ENCODE measurements at regions not wholly inside any gene's neighbourhood (a gene's known extent, or its start where the extent isn't known, plus 50 kb on each side); places are given as distances from the start of the nearest gene placed in this dataset.
"Not testable (repeated sequence)": the region's sequence is repeated elsewhere in the genome, so short reads cannot be mapped to it uniquely, and the experiment has no call there.

DNA sequence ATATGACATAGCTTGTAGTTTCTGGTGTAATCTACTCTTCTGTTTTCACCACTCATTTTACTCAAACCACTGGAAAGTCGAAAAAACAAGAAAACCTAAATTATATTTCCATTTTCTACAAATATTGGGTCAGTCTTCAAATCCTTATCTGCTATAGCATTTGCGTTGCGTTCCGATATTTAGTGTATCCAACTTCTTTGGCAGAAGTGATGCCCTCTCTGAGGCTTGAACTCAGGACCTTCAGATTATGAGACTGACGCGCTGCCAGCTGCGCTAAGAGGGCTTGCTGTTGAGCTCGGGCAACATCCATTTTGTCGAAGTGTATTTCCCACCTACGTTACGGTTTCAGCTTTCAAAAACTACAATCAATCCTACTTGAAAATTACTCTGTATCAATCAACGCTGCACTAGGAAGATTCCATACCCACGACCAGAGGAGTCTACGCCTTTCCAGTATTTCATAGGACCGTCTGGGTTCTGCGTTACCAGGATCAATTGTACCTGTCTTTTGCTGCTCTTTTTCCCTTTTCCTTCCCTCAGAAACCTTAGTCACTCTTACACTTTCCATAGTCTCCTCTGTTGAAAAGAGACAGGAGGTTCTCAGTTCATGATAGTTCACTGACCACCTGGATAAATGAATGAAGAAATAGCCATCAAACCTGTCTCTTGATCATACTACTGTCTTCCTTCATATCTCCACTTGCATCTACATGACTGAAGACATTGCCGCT lies 140.5 kb upstream of the ZNF322 start:
- not testable (repeated sequence) for DNase-seq (ENCODE audit: low spot score)

DNA sequence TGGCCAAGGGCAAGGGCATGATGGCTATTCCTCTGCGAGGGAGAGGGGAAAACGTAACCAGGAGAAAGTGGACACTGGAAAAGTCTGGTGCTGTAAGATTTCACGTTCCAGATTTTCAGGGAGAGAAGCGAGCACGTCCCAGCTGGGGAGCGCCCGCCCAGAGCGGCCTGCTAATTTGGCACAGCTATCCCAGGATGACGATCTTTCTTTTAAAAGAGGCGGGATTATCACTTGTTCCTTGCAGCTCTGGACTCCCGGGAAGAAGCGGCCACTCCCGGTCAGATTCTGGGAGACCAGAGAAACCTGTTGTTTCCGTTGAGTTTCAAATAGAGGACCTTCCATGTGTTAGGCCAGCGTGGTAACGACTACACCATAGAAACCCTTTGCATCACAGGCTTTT lies 144.2 kb upstream of the ZNF322 start:
- DNase-seq (ENCODE audit: low spot score) = not testable (repeated sequence)

GRCh38 chr6:26811486-26812116 lies 152.1 kb upstream of the ZNF322 start:
- not testable (repeated sequence) for DNase-seq (ENCODE audit: low spot score)

GRCh38 chr6:26818640-26819225 lies 159.2 kb upstream of the ZNF322 start:
- not testable (repeated sequence) for DNase-seq (ENCODE audit: low spot score)

DNA sequence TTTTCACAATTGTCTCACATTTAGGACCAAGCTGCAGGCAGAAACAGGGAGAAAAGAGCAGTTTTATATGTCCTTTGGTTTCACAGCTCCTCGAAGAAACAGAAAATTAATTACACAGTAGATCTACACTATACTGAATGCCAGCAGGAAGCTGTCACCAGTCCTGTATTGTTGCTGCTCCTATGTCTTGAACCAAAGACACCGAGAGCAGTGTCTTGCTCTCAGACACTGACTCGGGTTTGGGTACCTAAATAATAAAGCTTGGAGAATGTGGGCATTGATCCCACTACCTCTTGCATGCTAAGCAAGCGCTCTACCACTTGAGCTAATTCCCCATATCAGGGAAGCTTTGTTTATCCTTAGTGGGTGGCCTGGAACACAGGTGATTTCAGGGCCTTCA lies 168.4 kb upstream of the ZNF322 start:
- not testable (repeated sequence) for DNase-seq (ENCODE audit: low spot score)

- not testable (repeated sequence) for DNase-seq (ENCODE audit: low spot score)
Measured at GRCh38 chr6:26829480-26829879, 169.9 kb upstream of the ZNF322 start.

DNA sequence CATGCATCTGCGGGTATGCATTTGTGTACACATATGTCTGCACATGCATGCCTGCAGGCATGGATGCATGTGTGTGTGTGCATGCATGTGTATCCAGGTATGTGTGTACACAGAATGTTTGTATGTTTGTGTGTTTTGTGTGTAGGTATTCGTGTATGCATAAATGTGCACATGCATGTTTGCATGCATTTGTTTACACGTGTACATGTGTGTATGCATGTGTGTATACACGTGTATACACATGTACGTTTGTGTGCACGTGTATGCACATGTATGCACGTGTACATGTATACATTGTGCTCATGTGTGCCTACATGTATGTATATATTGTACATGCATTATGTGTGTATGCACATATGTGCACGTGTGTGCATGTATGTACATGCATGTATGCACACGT lies 171.4 kb upstream of the ZNF322 start:
- not testable (repeated sequence) for DNase-seq (ENCODE audit: low spot score)

DNA sequence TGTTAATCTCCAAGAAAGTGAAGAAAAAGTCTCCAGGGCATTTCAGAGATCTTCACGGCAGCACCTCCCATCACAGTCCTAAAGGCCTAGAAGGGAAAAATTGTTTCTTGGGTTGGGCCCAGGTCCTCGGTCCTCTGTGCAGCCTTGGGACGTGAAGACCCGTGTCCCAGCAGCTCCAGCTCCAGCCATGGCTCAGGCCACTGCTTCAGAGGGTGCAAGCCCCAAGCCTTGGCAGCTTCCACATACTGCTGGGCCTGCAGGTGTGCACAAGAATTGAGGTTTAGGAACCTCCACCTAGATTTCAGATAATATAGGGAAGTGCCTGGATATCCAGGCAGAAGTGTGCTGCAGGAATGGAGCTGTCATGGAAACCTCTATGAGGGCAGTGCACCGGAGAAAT lies 176.2 kb upstream of the ZNF322 start:
- DNase-seq (ENCODE audit: low spot score) = not testable (repeated sequence)

GRCh38 chr6:26836657-26837056 lies 177.1 kb upstream of the ZNF322 start:
- DNase-seq (ENCODE audit: low spot score) = not testable (repeated sequence)

DNA sequence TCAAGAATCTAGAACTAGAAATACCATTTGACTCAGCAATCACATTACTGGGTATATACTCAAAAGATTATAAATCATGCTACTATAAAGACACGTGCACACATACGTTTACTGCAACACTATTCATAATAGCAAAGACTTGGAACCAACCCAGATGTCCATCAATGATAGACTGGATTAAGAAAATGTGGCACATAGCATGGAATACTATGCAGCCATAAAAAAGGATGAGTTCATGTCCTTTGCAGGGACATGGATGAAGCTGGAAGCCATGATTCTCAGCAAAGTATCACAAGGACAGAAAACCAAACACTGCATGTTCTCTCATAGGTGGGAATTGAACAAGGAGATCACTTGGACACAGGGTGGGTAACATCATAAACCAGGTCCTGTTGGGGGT lies 185.3 kb upstream of the ZNF322 start:
- DNase-seq (ENCODE audit: low spot score) = not testable (repeated sequence)

DNA sequence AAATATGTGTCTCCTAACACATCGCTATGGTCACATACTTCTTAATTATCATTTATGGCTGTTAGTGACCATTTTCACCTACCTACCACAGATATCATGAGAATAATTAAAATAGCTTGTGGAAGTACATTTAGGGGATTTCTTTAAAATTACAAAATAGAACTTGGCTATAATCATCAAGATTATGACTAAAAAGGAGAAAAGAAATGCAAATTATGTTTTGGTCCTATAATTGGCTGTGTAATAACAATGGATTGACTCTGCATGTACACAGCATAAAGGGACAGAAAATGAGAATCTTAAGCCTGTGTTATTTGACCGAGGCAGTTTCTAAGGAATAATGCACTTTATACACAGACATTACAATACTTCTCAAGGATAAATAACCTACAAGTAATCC lies 197.7 kb upstream of the ZNF322 start:
- DNase-seq (ENCODE audit: low spot score) = not testable (repeated sequence)

DNA sequence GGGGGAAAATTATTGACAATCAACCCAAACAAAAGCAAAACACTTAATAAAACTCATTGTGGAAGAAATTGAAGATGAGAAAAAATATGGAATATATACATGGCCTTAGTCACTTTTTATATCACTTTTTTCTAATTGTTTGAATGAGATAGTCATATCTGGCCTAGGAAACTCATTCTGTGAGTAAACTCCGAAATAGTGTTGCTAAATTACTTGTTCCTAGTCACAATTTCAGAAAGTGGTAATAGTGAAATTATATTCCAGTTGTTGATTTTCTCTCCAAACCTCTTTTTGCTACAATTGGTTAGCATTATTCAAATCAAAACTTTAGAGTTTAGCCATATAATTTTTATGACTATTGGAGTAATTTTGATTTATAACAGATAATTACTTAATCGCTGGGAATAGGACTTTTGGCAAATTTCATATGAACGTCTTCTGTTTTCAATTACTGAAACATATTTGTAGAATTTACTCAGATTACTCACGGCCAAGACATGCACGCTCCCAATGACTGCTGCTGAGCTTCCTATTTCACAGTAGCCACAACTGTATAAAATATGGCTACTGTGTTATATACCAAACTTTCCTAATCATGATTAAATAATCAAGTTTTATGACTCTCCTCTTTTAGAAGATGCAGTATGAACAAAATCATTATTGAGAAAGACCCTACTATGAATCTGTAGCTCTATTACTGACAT lies 199.7 kb upstream of the ZNF322 start:
- DNase-seq (ENCODE audit: low spot score) = not testable (repeated sequence)

DNA sequence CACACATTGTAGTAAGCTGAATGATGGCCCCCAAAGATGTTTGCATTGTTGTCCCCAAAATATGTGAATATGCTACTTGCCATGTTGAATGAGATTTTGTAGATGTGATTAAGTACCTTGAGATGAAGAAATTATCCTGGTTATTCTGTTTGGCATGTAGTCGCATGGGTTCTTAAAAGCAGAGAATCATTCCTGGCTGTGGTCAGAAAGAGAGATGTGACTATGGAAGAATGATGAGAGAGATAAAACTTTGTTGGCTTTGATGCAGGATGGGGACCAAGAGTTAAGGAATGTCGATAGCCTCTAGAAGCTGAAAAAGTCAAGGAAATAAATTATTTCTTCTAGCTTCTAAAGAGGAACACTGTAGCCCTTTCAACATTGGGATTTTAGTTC lies 200.2 kb upstream of the ZNF322 start:
- not testable (repeated sequence) for DNase-seq (ENCODE audit: low spot score)

- DNase-seq (ENCODE audit: low spot score) = not testable (repeated sequence)
Measured at GRCh38 chr6:26861913-26862312, 202.4 kb upstream of the ZNF322 start.

- DNase-seq (ENCODE audit: low spot score) = not testable (repeated sequence)
Measured at GRCh38 chr6:26863641-26864040, 204.1 kb upstream of the ZNF322 start.

- not testable (repeated sequence) for DNase-seq (ENCODE audit: low spot score)
Measured at GRCh38 chr6:26898785-26899184, 239.2 kb upstream of the ZNF322 start.

DNA sequence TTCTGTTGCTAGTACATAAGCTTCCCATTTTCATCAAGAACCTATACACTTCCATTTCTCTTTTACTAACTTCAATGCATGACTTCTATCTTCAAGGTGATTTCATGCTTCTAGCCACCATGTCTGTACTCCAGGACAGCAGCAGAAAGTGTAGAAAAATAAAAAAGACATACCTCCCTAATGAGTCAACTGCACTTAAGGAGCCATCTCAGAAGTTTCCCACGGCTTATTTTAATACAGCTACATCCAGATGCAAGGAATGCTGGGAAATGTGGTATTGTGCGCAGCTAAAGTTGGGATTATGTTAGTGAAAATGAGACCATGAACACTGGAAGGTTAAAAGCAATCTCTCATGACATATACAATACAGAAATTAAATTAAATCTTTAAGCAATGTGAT lies 264.7 kb upstream of the ZNF322 start:
- not testable (repeated sequence) for DNase-seq (ENCODE audit: low spot score)

DNA sequence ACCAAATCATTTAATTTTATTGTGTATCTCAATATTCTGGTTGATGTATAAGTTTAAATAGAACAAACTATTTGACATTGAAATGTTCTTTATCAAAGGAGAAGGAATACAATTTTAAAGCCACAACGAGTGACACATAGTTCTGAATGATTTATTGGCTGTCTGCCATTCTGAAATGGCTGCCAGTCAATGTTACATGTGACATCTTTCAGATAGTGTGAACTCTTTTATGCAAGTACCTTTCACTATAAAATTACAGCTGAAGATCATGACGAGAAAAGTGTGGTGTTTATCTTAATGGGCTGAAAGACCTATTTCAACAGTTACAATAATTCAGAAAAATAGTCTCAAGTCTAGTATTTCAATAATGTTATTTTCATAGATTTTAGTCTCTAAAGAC lies 268.6 kb upstream of the ZNF322 start:
- not testable (repeated sequence) for DNase-seq (ENCODE audit: low spot score)

DNA sequence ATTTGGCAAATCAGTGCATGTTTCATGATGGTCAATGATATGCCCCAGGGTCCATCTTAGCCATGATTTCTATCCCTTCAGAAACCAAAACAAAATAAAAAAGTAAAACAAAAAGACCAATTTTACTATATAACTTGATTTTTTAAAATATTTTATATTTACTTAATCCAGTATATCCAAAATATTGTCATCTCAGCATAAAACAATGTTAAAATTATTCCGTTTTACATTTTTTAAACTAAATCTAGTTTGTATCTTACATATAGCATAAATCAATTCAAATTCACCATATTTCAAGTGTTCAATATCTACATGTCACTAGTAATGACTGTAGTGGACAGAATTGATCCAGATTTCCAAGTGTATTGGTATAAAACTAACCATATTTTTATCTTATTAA lies 277.7 kb upstream of the ZNF322 start:
- DNase-seq (ENCODE audit: low spot score) = not testable (repeated sequence)

GRCh38 chr6:26951211-26951610 lies 291.7 kb upstream of the ZNF322 start:
- not testable (repeated sequence) for DNase-seq (ENCODE audit: low spot score)

DNA sequence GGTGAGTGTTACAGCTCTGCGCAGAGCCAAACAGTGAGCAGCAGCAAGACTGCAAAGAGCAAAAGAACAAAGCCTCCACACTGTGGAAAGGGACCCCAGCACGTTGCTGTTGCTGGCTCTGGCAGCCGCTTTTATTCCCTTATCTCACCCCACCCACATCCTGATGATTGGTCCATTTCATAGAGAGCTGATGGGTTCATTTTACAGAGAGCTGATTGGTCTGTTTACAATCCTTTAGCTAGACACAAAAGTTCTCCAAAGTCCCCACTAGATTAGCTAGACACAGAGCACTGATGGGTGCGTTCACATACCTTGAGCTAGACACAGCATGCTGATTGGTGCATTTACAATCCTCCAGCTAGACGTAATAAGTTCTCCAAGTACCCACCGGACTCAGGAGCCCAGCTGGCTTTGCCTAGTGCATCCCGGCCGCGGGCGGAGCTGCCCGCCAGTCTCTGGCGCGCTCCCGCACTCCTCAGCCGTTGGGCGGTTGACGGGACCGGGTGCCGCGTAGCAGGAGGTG lies 291.4 kb upstream of the PRSS16 start:
- peak; percentile 77 for DNase-seq (ENCODE audit: low spot score)

- peak; percentile 58 for DNase-seq (ENCODE audit: low spot score)
Measured at GRCh38 chr6:26956601-26957184, 290.8 kb upstream of the PRSS16 start.
